GM18526 (cell line): ENCODE measurements at regions not wholly inside any gene's neighbourhood (a gene's known extent, or its start where the extent isn't known, plus 50 kb on each side); places are given as distances from the start of the nearest gene placed in this dataset.

Source experiments
- POLR2A ChIP-seq: IDR thresholded peaks from 3 replicates; pipeline ENCODE4 v1.6.1; 2011; ENCODE audit not compliant: insufficient read length; ENCODE audit errors: extremely low read depth

- no peak for TF ChIP-seq POLR2A
Measured at GRCh38 chr2:60260639-60261296, 292.7 kb downstream of the BCL11A start.

DNA sequence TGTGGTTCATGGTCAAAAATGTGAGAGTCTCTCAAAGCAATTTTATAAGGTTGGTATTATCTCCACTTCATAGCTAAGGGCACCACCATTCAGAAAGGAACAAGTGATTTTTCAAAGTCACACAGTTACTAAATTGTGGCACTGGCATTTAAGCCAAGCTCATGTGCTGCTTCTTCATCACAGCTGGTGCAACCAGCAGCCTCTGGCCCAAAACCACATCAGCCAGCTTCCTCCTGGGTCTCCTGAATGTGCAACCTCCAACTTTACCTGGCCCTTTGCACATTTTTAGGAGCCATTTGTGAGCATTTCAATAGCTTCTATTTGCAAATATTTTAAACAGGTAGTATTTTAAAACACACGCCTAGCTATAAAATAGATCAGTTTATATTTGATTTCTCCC lies 293.7 kb downstream of the BCL11A start:
- TF ChIP-seq POLR2A: no peak

DNA sequence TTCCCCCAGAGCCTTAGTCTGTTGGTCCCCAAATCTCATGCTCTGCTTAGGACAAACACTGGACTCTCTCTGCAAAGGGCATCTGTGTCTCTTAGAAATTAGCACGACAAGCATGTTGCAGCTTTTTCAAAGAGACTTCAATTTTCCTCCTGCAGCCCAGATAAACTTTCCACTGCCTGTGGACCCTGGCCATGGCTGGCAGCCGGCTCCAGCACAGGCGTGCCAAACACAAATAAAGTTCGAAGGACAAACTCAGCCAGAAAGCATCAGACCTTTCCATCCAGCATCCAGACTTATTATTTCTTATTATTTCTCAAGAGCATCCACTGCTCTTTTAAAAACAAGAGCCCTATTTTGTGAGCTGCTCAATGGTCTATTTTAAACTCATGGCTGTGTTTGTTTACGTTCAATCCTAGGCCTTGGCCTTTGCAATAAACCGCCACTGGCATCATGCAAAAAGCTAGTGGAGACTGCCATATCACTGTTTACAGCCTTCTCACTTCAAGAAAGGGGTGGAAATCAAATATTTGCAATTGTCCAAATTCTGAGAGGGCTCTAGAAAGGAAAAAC lies 300.8 kb downstream of the BCL11A start:
- TF ChIP-seq POLR2A: no peak

DNA sequence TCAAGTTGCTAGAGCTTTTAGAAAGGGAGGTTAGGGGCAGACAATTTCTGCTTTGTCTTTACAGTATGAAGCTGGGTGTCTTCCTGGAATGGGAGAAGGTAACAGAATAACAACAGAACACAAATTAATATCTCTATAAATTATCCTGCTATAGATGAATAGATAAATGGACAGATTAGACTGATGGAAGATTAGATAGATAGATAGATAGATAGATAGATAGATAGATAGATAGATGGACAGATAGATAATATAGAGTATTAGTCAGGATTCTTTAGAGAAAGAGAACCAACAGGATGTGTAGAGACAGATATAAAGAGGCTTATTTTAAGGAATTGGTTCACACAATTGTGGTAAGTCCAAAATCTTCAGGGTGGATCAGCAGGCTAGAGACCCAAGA lies 302.2 kb downstream of the BCL11A start:
- TF ChIP-seq POLR2A: no peak

DNA sequence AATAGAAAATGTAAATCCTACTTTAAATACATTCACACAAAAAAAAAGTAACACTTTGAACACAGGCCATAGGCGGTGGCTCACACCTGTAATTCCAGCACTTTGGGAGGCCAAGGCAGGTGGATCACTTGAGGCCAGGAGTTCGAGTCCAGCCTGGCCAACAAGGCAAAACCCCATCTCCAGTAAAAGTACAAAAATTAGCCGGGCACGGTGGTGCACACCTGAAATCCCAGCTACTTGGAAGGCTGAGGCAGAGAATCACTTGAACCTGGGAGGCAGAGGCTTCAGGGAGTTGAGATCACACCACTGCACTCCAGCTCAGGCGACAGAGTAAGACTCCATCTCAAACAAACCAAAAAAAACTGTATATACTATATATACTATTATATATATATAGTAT lies 303.6 kb downstream of the BCL11A start:
- no peak for TF ChIP-seq POLR2A

- no peak for TF ChIP-seq POLR2A
Measured at GRCh38 chr2:60247471-60247870, 306.0 kb downstream of the BCL11A start.

GRCh38 chr2:60246583-60246982 lies 306.9 kb downstream of the BCL11A start:
- no peak for TF ChIP-seq POLR2A

GRCh38 chr2:60234274-60234986 lies 319.0 kb downstream of the BCL11A start:
- no peak for TF ChIP-seq POLR2A

- TF ChIP-seq POLR2A: no peak
Measured at GRCh38 chr2:60230596-60230995, 322.9 kb downstream of the BCL11A start.

- no peak for TF ChIP-seq POLR2A
Measured at GRCh38 chr2:60230037-60230436, 323.4 kb downstream of the BCL11A start.

- no peak for TF ChIP-seq POLR2A
Measured at GRCh38 chr2:60226943-60227342, 326.5 kb downstream of the BCL11A start.

- no peak for TF ChIP-seq POLR2A
Measured at GRCh38 chr2:60226191-60226590, 327.3 kb downstream of the BCL11A start.

GRCh38 chr2:60223859-60224258 lies 329.6 kb downstream of the BCL11A start:
- TF ChIP-seq POLR2A: no peak

- no peak for TF ChIP-seq POLR2A
Measured at GRCh38 chr2:60221098-60221497, 332.4 kb downstream of the BCL11A start.

DNA sequence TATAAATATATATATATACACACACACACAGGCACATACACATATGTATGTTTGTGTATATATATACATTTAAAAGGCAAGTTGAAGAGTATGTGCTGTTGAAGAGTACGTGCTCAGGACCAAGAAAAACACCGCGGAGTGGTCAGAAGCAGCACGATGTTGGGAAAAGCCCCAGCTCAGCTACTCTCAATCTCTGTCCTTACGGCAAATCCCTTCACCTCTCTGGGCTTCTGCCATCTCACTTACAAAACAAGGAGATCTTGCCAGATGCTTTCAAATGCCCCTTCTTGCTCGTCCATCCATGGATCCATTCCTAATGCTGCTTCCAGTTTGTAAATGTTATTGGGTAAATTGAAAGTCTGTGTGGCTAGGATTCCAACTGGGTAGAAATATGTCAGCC lies 333.9 kb downstream of the BCL11A start:
- no peak for TF ChIP-seq POLR2A

GRCh38 chr2:60216452-60216995 lies 336.9 kb downstream of the BCL11A start:
- TF ChIP-seq POLR2A: no peak

DNA sequence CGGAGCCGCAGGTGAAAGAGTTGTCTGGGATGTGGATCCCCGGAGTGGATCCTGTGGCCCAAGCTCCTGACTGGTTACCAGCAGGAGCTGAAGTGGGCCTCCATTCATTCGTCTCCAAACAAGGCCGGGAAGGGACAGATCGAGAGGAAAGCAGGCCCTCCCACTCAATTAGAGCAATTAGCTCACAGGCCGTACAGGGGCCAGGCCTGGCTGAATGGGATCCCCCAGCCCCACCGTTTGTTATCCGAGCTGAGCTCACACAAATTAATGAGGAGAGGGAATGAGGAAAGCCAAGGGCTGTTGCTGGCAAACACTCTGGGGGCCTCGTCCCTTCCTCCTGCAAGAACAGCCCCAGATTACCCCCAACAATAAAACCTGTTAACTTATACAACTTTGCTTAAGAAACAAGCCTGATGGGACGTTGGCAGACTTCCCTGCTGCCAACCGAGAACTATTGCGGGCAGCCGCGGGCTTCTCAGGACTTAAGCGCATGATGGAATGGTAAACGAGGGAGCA lies 338.0 kb downstream of the BCL11A start:
- TF ChIP-seq POLR2A: no peak

GRCh38 chr2:60214626-60214875 lies 338.9 kb downstream of the BCL11A start:
- TF ChIP-seq POLR2A: no peak
